WTC11 (cell line): ENCODE measurements at regions not wholly inside any gene's neighbourhood (a gene's known extent, or its start where the extent isn't known, plus 50 kb on each side); places are given as distances from the start of the nearest gene placed in this dataset.

Experiments used
- ATAC-seq: fragments of 200-7000 bp; cut with Tn5 transposase; 2 replicates; pipeline ENCODE4 v1.10.0; 2021; ENCODE audit warnings: mild to moderate bottlenecking, moderate library complexity
- CTCF ChIA-PET: fragments of 300-600 bp; sonication (Branson Sonifier 250); formaldehyde crosslinking; loops from one replicate; lab custom pipeline; 2021; ENCODE audit warnings: antibody characterized with exemption; lab: Charles Lee
- POLR2A ChIA-PET: fragments of 350-600 bp; sonication (Branson Sonifier 250); formaldehyde crosslinking; loops from one replicate; lab custom pipeline; 2021; ENCODE audit warnings: antibody characterized with exemption; lab: Charles Lee
- DNase-seq: peaks from one replicate; pipeline ENCODE4 v3.0.0; 2021; ENCODE audit warnings: low spot score
- H3K27ac Mint-ChIP-seq: 2 replicates; pipeline ENCODE4 v1.8.0; 2021; ENCODE audit warnings: mixed read lengths
- H3K27me3 Mint-ChIP-seq: 2 replicates; pipeline ENCODE4 v1.8.0; 2021; ENCODE audit warnings: low read depth, mild to moderate bottlenecking, moderate library complexity, mixed read lengths
- H3K36me3 Mint-ChIP-seq: 2 replicates; pipeline ENCODE4 v1.8.0; 2021; ENCODE audit warnings: mixed read lengths
- H3K4me1 Mint-ChIP-seq: 2 replicates; pipeline ENCODE4 v1.8.0; 2022; ENCODE audit warnings: mixed read lengths
- H3K4me3 Mint-ChIP-seq: 2 replicates; pipeline ENCODE4 v1.8.0; 2021; ENCODE audit warnings: mild to moderate bottlenecking, moderate library complexity, mixed read lengths
- H3K9me3 Mint-ChIP-seq: 2 replicates; pipeline ENCODE4 v1.8.0; 2021; ENCODE audit warnings: mixed read lengths
- ATF1 ChIP-seq: sonication (generic); formaldehyde crosslinking; IDR thresholded peaks from 2 replicates; pipeline ENCODE4 v1.8.1; 2023; ENCODE audit warnings: mild to moderate bottlenecking, moderate library complexity, missing genetic modification reagents
- CDX4 ChIP-seq: fragments of 250-450 bp; sonication (Bioruptor Pico); IDR thresholded peaks from 2 replicates; pipeline ENCODE4 v1.9.0; 2021; ENCODE audit warnings: moderate library complexity, mild to moderate bottlenecking, inconsistent platforms, borderline replicate concordance
- CREM ChIP-seq: sonication (generic); formaldehyde crosslinking; IDR thresholded peaks from 2 replicates; pipeline ENCODE4 v1.8.1; 2022; ENCODE audit warnings: mild to moderate bottlenecking, missing genetic modification reagents, moderate library complexity
- FOXK1 ChIP-seq: sonication (generic); formaldehyde crosslinking; IDR thresholded peaks from 2 replicates; pipeline ENCODE4 v1.8.0; 2022; ENCODE audit warnings: mild to moderate bottlenecking, moderate library complexity, missing genetic modification reagents
- FOXP1 ChIP-seq: sonication (generic); formaldehyde crosslinking; IDR thresholded peaks from 2 replicates; pipeline ENCODE4 v1.8.0; 2022; ENCODE audit warnings: missing genetic modification reagents, mild to moderate bottlenecking, moderate library complexity, borderline replicate concordance
- HMGA2 ChIP-seq: fragments of 250-450 bp; sonication (Bioruptor Pico); IDR thresholded peaks from 2 replicates; pipeline ENCODE4 v1.4.0; 2021; ENCODE audit warnings: mild to moderate bottlenecking, moderate library complexity
- IRF2 ChIP-seq: sonication (generic); formaldehyde crosslinking; IDR thresholded peaks from 2 replicates; pipeline ENCODE4 v1.8.0; 2022; ENCODE audit warnings: low read depth, missing genetic modification reagents, borderline replicate concordance
- JAZF1 ChIP-seq: fragments of 250-450 bp; sonication (Bioruptor Pico); IDR thresholded peaks from 2 replicates; pipeline ENCODE4 v1.9.0; 2021; ENCODE audit warnings: moderate library complexity, mild to moderate bottlenecking, inconsistent platforms
- MAX ChIP-seq: sonication (generic); formaldehyde crosslinking; IDR thresholded peaks from 2 replicates; pipeline ENCODE4 v1.8.0; 2022; ENCODE audit warnings: mild to moderate bottlenecking, missing genetic modification reagents
- MLX ChIP-seq: sonication (generic); formaldehyde crosslinking; IDR thresholded peaks from 2 replicates; pipeline ENCODE4 v1.8.1; 2023; ENCODE audit warnings: mild to moderate bottlenecking, missing genetic modification reagents, moderate library complexity
- NFYB ChIP-seq: sonication (generic); formaldehyde crosslinking; conservative IDR thresholded peaks from 2 replicates; pipeline ENCODE4 v1.8.0; 2022; ENCODE audit warnings: low read depth, missing genetic modification reagents
- NR2C2 ChIP-seq: sonication (generic); formaldehyde crosslinking; IDR thresholded peaks from 2 replicates; pipeline ENCODE4 v1.8.0; 2022; ENCODE audit warnings: mild to moderate bottlenecking, missing genetic modification reagents
- PREB ChIP-seq: sonication (generic); formaldehyde crosslinking; IDR thresholded peaks from 2 replicates; pipeline ENCODE4 v1.8.1; 2022; ENCODE audit warnings: mild to moderate bottlenecking, missing genetic modification reagents, moderate library complexity, borderline replicate concordance
- PRRX2 ChIP-seq: fragments of 250-450 bp; sonication (Bioruptor Pico); IDR thresholded peaks from 2 replicates; pipeline ENCODE4 v1.8.0; 2021; ENCODE audit warnings: mild to moderate bottlenecking
- RELA ChIP-seq: sonication (generic); formaldehyde crosslinking; IDR thresholded peaks from 2 replicates; pipeline ENCODE4 v1.8.1; 2022; ENCODE audit warnings: missing genetic modification reagents, mild to moderate bottlenecking, borderline replicate concordance
- RORB ChIP-seq: fragments of 250-450 bp; sonication (Bioruptor Pico); IDR thresholded peaks from 2 replicates; pipeline ENCODE4 v1.9.0; 2021; ENCODE audit warnings: mild to moderate bottlenecking
- SOX15 ChIP-seq: fragments of 250-450 bp; sonication (Bioruptor Pico); IDR thresholded peaks from 2 replicates; pipeline ENCODE4 v1.9.0; 2021; ENCODE audit warnings: mild to moderate bottlenecking
- SP1 ChIP-seq: sonication (generic); formaldehyde crosslinking; conservative IDR thresholded peaks from 2 replicates; pipeline ENCODE4 v1.8.1; 2022; ENCODE audit warnings: missing genetic modification reagents
- TCF7 ChIP-seq: sonication (generic); formaldehyde crosslinking; IDR thresholded peaks from 2 replicates; pipeline ENCODE4 v1.8.0; 2022; ENCODE audit warnings: mild to moderate bottlenecking, low read depth, missing genetic modification reagents, moderate library complexity
- ZBTB21 ChIP-seq: sonication (generic); formaldehyde crosslinking; IDR thresholded peaks from 2 replicates; pipeline ENCODE4 v1.8.1; 2023; ENCODE audit warnings: mild to moderate bottlenecking, missing genetic modification reagents, borderline replicate concordance
- ZBTB43 ChIP-seq: sonication (generic); formaldehyde crosslinking; IDR thresholded peaks from 2 replicates; pipeline ENCODE4 v1.8.1; 2023; ENCODE audit warnings: mild to moderate bottlenecking, missing genetic modification reagents
- ZNF219 ChIP-seq: sonication (generic); formaldehyde crosslinking; IDR thresholded peaks from 2 replicates; pipeline ENCODE4 v1.8.0; 2023; ENCODE audit warnings: missing genetic modification reagents, mild to moderate bottlenecking, borderline replicate concordance
- ZNF232 ChIP-seq: sonication (generic); formaldehyde crosslinking; IDR thresholded peaks from 2 replicates; pipeline ENCODE4 v1.8.0; 2022; ENCODE audit warnings: mild to moderate bottlenecking, missing genetic modification reagents
- ZNF416 ChIP-seq: fragments of 250-450 bp; sonication (Bioruptor Pico); IDR thresholded peaks from 2 replicates; pipeline ENCODE4 v1.9.0; 2021; ENCODE audit warnings: mild to moderate bottlenecking, inconsistent platforms
- ZNF532 ChIP-seq: fragments of 250-450 bp; sonication (Bioruptor Pico); IDR thresholded peaks from 2 replicates; pipeline ENCODE4 v1.9.0; 2021; ENCODE audit warnings: mild to moderate bottlenecking, borderline replicate concordance
- ZSCAN18 ChIP-seq: fragments of 250-450 bp; sonication (Bioruptor Pico); IDR thresholded peaks from 2 replicates; pipeline ENCODE4 v2.1.2; 2022; ENCODE audit warnings: mild to moderate bottlenecking, moderate library complexity

- Mint-ChIP-seq H3K36me3 (no peaks in the 10 kb centered on the region), H3K9me3 (peaks cover 3% of the 10 kb centered on the region; the same call in 1 of the 2 replicates), H3K27ac (no peak overlapping the region), H3K4me1 (peaks cover 5% of the 10 kb centered on the region), H3K4me3 (no peak overlapping the region), H3K27me3 (no peaks in the 10 kb centered on the region)
- ATAC-seq (no peak), DNase-seq (no peak)
- ChIA-PET CTCF (no interaction called here), POLR2A (no interaction called here)
- no peak for TF ChIP-seq ATF1 (CRISPR knock-in tag)
- TF ChIP-seq CREM (CRISPR knock-in tag): no peak
- TF ChIP-seq SOX15 (CRISPR knock-in tag): no peak
- no peak for TF ChIP-seq ZNF219
- no peak for TF ChIP-seq RELA (CRISPR knock-in tag)
- no peak for TF ChIP-seq SP1
- TF ChIP-seq FOXK1 (CRISPR knock-in tag): no peak
- no peak for TF ChIP-seq JAZF1 (CRISPR knock-in tag)
- TF ChIP-seq ZNF416 (CRISPR knock-in tag): no peak
- TF ChIP-seq FOXP1: no peak
- no peak for TF ChIP-seq PREB (CRISPR knock-in tag)
These were observed 60.9 kb upstream of the NT5C1B start for GRCh38 chr2:18650221-18650620.

- Mint-ChIP-seq H3K4me3 (no peak overlapping the region), H3K27me3 (no peaks in the 10 kb centered on the region), H3K27ac (no peak overlapping the region), H3K4me1 (peaks cover 5% of the 10 kb centered on the region), H3K9me3 (peaks cover 3% of the 10 kb centered on the region; the same call in 1 of the 2 replicates), H3K36me3 (no peaks in the 10 kb centered on the region)
- no peak for TF ChIP-seq SP1
- TF ChIP-seq ZNF232 (CRISPR knock-in tag): no peak
- TF ChIP-seq ZBTB21: no peak
- TF ChIP-seq MLX (CRISPR knock-in tag): no peak
- no peak for TF ChIP-seq TCF7
- TF ChIP-seq IRF2: no peak
- TF ChIP-seq RORB (CRISPR knock-in tag): no peak
- ChIA-PET POLR2A (no interaction called here), CTCF (no interaction called here)
- DNase-seq (no peak), ATAC-seq (no peak)
These were observed 60.2 kb upstream of the NT5C1B start for GRCh38 chr2:18649502-18650135.

GRCh38 chr2:18648161-18648560 is 58.8 kb upstream of the NT5C1B start:
- no peak overlapping the region for H3K4me3 Mint-ChIP-seq
- POLR2A ChIA-PET: no interaction called here
- no peaks in the 10 kb centered on the region for H3K27me3 Mint-ChIP-seq
- H3K4me1 Mint-ChIP-seq: peaks cover 18% of the 10 kb centered on the region
- ATAC-seq (no peak), DNase-seq (no peak)
- H3K27ac Mint-ChIP-seq: no peak overlapping the region
- H3K9me3 Mint-ChIP-seq: peaks cover 3% of the 10 kb centered on the region; the same call in 1 of the 2 replicates
- CTCF ChIA-PET: no interaction called here
- H3K36me3 Mint-ChIP-seq: no peaks in the 10 kb centered on the region
- TF ChIP-seq NFYB (no peak), SP1 (no peak), ZBTB43 (CRISPR knock-in tag) (no peak), PRRX2 (CRISPR knock-in tag) (no peak), ZNF532 (CRISPR knock-in tag) (no peak), HMGA2 (CRISPR knock-in tag) (no peak), CDX4 (CRISPR knock-in tag) (no peak), ZSCAN18 (CRISPR knock-in tag) (no peak), NR2C2 (CRISPR knock-in tag) (no peak), MAX (no peak)
